Activated T-helper 2 cell treated with anti-CD3 and anti-CD28 coated beads, Interferon-gamma antibody, Interleukin-2, Interleukin-4, amounts not matched to agents 10 μg/mL and 5 μg/mL and 100 μg/mL, durations not matched to agents 14 hours and 24 hours and 36 hours (primary cell): ENCODE measurements at regions not wholly inside any gene's neighbourhood (a gene's known extent, or its start where the extent isn't known, plus 50 kb on each side); places are given as distances from the start of the nearest gene placed in this dataset.
"Not testable (repeated sequence)": the region's sequence is repeated elsewhere in the genome, so short reads cannot be mapped to it uniquely, and the experiment has no call there.

ENCODE experiments used
- DNase-seq: peaks from one replicate; pipeline ENCODE4 v3.0.0; 2021; ENCODE audit warnings: low spot score
- H3K27ac Mint-ChIP-seq: one replicate; pipeline ENCODE4 v1.8.0; 2021; ENCODE audit warnings: mixed read lengths
- H3K27me3 Mint-ChIP-seq: one replicate; pipeline ENCODE4 v1.8.0; 2021; ENCODE audit warnings: low read depth, mixed read lengths
- H3K36me3 Mint-ChIP-seq: one replicate; pipeline ENCODE4 v1.8.0; 2021; ENCODE audit warnings: low read depth, mixed read lengths
- H3K4me1 Mint-ChIP-seq: one replicate; pipeline ENCODE4 v1.8.0; 2021; ENCODE audit warnings: low read depth, mixed read lengths
- H3K4me3 Mint-ChIP-seq: one replicate; pipeline ENCODE4 v1.8.0; 2021; ENCODE audit warnings: low read depth, mild to moderate bottlenecking, moderate library complexity, mixed read lengths
- H3K9me3 Mint-ChIP-seq: one replicate; pipeline ENCODE4 v1.8.0; 2021; ENCODE audit warnings: mixed read lengths
- intact Hi-C: fragments of 100-400 bp; cut with micrococcal nuclease; formaldehyde crosslinking; loops from one replicate; pipeline ENCODE4 v1.15.1; 2023

- H3K36me3 Mint-ChIP-seq = no peaks in the 10 kb centered on the region
- H3K9me3 Mint-ChIP-seq = no peaks in the 10 kb centered on the region
- no peaks in the 10 kb centered on the region for H3K4me1 Mint-ChIP-seq
- DNase-seq = no peak
- no peak overlapping the region for H3K4me3 Mint-ChIP-seq
- H3K27me3 Mint-ChIP-seq = peaks cover 6% of the 10 kb centered on the region
- no peak overlapping the region for H3K27ac Mint-ChIP-seq
- intact Hi-C loops = no loop called here
These were observed 115.6 kb upstream of the CDYL start for GRCh38 chr6:4660377-4661321.

DNA sequence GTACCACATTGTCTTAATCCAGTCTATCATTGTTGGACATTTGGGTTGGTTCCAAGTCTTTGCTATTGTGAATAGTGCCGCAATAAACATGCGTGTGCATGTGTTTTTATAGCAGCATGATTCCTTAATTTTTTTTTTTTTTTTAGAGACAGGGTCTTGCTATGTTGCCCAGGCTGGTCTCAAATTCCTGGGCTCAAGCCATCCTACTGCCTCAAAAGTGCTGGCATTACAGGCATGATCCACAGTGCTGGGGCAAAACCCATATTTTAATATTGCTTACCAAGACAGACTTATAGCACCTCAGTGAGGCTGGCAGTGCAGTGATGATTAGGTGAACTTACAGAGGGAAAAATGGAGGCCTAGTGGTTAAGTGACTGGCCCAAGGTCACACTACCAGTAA, 116.5 kb upstream of the CDYL start:
- H3K36me3 Mint-ChIP-seq, DNase-seq, H3K4me3 Mint-ChIP-seq: not testable (repeated sequence)

DNA sequence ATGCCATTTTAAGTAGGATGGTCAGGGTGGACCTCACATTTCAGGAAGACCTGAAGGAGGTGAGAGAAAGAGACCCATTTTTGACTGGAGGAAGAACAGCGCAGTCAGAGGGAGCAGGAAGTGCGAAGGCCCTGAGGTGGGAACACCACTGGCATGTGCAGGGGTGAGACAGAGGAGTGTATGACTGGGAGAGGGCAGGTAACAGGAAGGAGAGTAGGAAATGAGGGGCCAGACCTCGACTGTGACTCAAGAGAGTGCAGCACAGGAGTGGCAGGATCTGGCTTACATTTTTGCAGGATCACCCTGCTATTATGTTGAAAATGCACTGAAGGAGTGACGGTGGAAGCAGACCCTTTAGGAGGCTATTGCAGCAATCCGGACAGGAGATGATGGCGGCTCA, 117.7 kb upstream of the CDYL start:
- H3K9me3 Mint-ChIP-seq = no peaks in the 10 kb centered on the region
- peaks cover 10% of the 10 kb centered on the region for H3K27me3 Mint-ChIP-seq
- no peak overlapping the region for H3K4me3 Mint-ChIP-seq
- H3K27ac Mint-ChIP-seq = no peak overlapping the region
- no peak for DNase-seq
- no peaks in the 10 kb centered on the region for H3K36me3 Mint-ChIP-seq
- intact Hi-C loops = no loop called here
- no peaks in the 10 kb centered on the region for H3K4me1 Mint-ChIP-seq

More for the DNA sequence above, 116.5 kb upstream of the CDYL start:
- H3K27me3 Mint-ChIP-seq, intact Hi-C loops, H3K9me3 Mint-ChIP-seq, H3K27ac Mint-ChIP-seq, H3K4me1 Mint-ChIP-seq: not testable (repeated sequence)

- no peak overlapping the region for H3K27ac Mint-ChIP-seq
- no peaks in the 10 kb centered on the region for H3K9me3 Mint-ChIP-seq
- H3K4me3 Mint-ChIP-seq = no peak overlapping the region
- no peaks in the 10 kb centered on the region for H3K4me1 Mint-ChIP-seq
- intact Hi-C loops = no loop called here
- peaks cover 15% of the 10 kb centered on the region for H3K27me3 Mint-ChIP-seq
- no peak for DNase-seq
- no peaks in the 10 kb centered on the region for H3K36me3 Mint-ChIP-seq
These were observed 120.1 kb upstream of the CDYL start for GRCh38 chr6:4656106-4656505.

DNA sequence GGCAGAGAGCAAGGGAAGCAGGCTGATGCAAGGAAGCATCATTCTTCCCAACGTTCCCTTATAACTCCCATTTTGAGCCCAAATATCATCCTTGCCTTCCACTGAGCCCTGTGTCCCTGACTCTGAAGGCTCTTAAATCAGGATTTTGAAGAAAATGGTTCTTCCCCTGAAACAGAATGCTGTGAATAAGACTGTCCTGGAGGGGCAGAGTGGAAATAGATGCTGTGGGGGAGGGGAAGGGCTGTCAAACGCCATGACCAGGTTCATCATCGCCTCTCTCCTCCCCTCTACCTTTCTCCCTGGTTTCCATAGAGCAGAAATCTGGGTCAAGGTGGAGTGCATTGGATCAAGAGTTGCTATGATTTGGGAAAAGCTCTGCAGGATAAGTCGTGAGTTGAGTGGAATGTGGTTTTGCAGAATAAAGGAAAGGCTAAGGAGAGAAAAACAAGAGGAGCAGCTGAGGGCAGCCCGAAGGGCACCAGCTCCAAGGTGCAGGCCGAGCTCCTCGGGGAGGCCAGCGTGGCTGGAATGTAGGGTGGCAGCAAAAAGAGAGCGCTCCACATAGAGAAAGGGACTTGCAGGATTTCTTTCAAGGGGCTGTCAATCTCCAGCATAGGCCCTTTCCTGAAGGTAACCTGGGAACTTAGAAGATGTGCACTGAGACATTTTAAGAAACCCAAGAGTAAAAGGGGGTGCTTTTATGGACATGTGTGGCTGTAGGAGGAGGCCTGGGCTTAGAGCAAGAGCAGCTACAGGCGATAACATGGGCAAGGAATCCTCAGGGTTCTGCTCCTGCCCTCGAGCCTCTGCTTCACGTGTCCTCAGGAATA, 120.8 kb upstream of the CDYL start:
- DNase-seq = no peak
- H3K9me3 Mint-ChIP-seq = peaks cover 4% of the 10 kb centered on the region
- H3K27ac Mint-ChIP-seq = no peak overlapping the region
- intact Hi-C loops = no loop called here
- no peak overlapping the region for H3K4me3 Mint-ChIP-seq
- no peaks in the 10 kb centered on the region for H3K4me1 Mint-ChIP-seq
- H3K36me3 Mint-ChIP-seq = no peaks in the 10 kb centered on the region
- peaks cover 18% of the 10 kb centered on the region for H3K27me3 Mint-ChIP-seq

DNA sequence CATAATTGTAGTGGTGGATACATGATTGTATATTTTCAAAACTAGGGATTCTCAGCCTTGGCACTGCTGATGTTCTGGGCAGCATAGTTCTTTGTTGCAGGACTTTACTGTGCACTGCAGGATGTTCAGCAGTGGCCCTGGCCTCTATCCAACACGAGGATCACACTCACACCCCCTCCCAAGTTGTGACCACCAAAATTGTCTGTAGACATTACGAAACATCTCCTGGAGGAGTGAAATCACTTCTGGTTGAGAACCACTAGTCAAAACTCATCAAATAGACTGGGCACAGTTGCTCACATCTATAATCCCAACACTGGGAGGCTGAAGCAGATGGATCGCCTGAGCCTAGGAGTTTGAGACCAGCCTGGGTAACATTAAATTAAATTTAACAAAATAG, 123.1 kb upstream of the CDYL start:
- Mint-ChIP-seq H3K9me3 (peaks cover 4% of the 10 kb centered on the region), H3K27ac (no peak overlapping the region), H3K36me3 (no peaks in the 10 kb centered on the region), H3K4me1 (no peaks in the 10 kb centered on the region), H3K27me3 (peaks cover 26% of the 10 kb centered on the region), H3K4me3 (no peak overlapping the region)
- no peak for DNase-seq
- intact Hi-C loops = no loop called here

DNA sequence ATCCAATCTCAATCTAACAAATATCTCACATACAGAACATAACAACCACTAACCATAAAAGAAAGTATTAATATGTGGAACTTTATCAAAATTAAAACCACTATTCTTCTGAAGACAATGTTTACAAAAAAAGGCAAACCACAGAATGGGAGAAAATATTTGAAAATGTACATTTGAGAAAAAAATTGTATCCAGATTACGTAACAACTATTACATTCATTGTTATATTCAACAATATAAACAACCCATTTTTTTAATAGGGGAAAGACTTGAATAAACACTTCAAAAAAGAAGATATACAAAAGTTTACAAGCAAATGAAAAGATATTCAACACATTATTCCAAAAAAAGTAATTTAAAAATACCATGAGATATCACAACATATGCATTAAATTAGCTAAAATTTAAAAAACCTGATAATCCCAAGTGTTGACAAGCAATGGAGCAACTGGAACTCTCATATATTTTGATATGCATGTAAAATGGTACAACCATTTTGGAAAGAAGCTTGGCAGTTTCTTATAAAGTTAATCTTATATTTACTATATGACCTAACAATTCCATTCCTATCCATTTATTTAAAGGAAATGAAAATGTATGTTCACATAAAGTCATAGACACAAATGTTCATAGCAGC, 124.3 kb upstream of the CDYL start:
- intact Hi-C loops = no loop called here
- peaks cover 11% of the 10 kb centered on the region for H3K4me1 Mint-ChIP-seq
- H3K27me3 Mint-ChIP-seq = peaks cover 34% of the 10 kb centered on the region
- no peak overlapping the region for H3K27ac Mint-ChIP-seq
- no peak for DNase-seq
- peaks cover 4% of the 10 kb centered on the region for H3K9me3 Mint-ChIP-seq
- no peaks in the 10 kb centered on the region for H3K36me3 Mint-ChIP-seq
- H3K4me3 Mint-ChIP-seq = no peak overlapping the region

DNA sequence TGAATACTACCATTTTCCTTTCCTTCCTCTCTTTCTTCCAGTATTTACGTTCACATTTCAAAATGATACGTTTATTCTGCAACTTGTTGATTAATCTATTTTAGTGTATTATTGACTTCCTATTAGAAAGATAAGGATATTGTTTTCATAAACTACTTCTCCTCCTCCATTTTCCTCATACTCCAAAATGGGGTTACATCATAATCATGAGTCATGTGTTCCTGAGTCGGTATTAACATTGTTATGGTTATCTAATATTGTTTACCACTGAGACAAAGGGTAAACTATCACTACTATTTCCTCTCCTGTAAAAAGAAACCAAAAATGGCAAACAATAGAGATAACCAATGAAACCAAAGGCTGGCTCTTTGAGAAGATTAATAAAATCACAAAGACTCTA, 126.5 kb upstream of the CDYL start:
- Mint-ChIP-seq H3K9me3 (peaks cover 4% of the 10 kb centered on the region), H3K27ac (no peak overlapping the region), H3K4me1 (peaks cover 13% of the 10 kb centered on the region), H3K36me3 (no peaks in the 10 kb centered on the region), H3K4me3 (no peak overlapping the region), H3K27me3 (peaks cover 30% of the 10 kb centered on the region)
- no peak for DNase-seq
- intact Hi-C loops = no loop called here

GRCh38 chr6:4647414-4648365, 128.5 kb upstream of the CDYL start:
- Mint-ChIP-seq H3K27ac (peak overlapping the region; percentile 59), H3K36me3 (no peaks in the 10 kb centered on the region), H3K4me3 (peak overlapping the region; percentile 51), H3K9me3 (peaks cover 4% of the 10 kb centered on the region), H3K27me3 (peaks cover 28% of the 10 kb centered on the region), H3K4me1 (peaks cover 14% of the 10 kb centered on the region)
- intact Hi-C loops = loop anchor here (1.0 kb wide), 1 partner anchor 10 kb away; no protein-coding TSS in a partner anchor
- no peak for DNase-seq

GRCh38 chr6:4645713-4646360, 130.4 kb upstream of the CDYL start:
- intact Hi-C loops = no loop called here
- H3K27ac Mint-ChIP-seq = no peak overlapping the region
- peaks cover 23% of the 10 kb centered on the region for H3K27me3 Mint-ChIP-seq
- H3K4me1 Mint-ChIP-seq = peaks cover 18% of the 10 kb centered on the region
- peaks cover 3% of the 10 kb centered on the region for H3K9me3 Mint-ChIP-seq
- no peaks in the 10 kb centered on the region for H3K36me3 Mint-ChIP-seq
- no peak overlapping the region for H3K4me3 Mint-ChIP-seq
- DNase-seq = no peak

DNA sequence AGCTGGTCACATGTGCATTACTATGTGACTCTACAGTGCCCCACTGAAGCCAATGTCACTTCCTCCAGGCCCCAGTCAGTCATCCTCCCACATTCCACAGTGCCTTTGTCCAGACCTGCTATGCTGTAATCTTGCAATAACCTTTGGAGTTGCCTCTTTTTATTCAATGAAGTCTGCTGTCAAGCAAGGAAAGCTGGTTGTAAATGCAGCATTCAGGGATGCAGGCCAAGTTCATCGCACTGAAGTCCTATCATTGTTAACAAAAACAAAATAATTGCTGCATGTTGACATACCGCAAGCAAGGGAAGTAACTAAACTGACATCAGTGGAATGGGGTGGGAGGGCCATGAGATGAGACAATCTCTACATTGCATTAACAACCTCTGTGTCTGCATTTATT, 131.2 kb upstream of the CDYL start:
- Mint-ChIP-seq H3K4me3 (no peak overlapping the region), H3K4me1 (peaks cover 18% of the 10 kb centered on the region), H3K27ac (no peak overlapping the region), H3K9me3 (peaks cover 5% of the 10 kb centered on the region), H3K36me3 (no peaks in the 10 kb centered on the region), H3K27me3 (peaks cover 19% of the 10 kb centered on the region)
- DNase-seq = no peak
- intact Hi-C loops = no loop called here
